CD4-positive, alpha-beta T cell (primary cell): ENCODE measurements at regions not wholly inside any gene's neighbourhood (a gene's known extent, or its start where the extent isn't known, plus 50 kb on each side); places are given as distances from the start of the nearest gene placed in this dataset.

ENCODE experiments used
- ATAC-seq: fragments of 200-7000 bp; cut with Tn5 transposase; one replicate; pipeline ENCODE4 v1.10.0; 2022; ENCODE audit warnings: mild to moderate bottlenecking; ENCODE audit not compliant: poor library complexity
- CTCF ChIA-PET: fragments of 350-600 bp; sonication (Branson Sonifier 250); formaldehyde crosslinking; loops from one replicate; lab custom pipeline; 2021; ENCODE audit warnings: antibody characterized with exemption, inconsistent platforms; lab: Charles Lee
- POLR2A ChIA-PET: fragments of 350-600 bp; sonication (Branson Sonifier 250); formaldehyde crosslinking; loops from one replicate; lab custom pipeline; 2021; ENCODE audit warnings: antibody characterized with exemption, inconsistent platforms; lab: Charles Lee
- DNase-seq, 14 experiments: peaks; one replicate each; pipeline ENCODE4 v3.0.0-alpha.2; 2013 to 2020; ENCODE audit warnings: mixed read lengths in 2 of 14
- H3K27ac ChIP-seq, 2 donors: one replicate each; pipeline versions ENCODE4 v1.5.1 to v1.7.0; 2013; ENCODE audit warnings: low read length in 2 of 2, low read depth in 1 of 2, mild to moderate bottlenecking in 1 of 2
- H3K27me3 ChIP-seq, 2 experiments: 1 replicate in 1 of 2; 2 replicates in 1 of 2; pipeline versions ENCODE4 v1.6.1 to v1.7.0; 2013; ENCODE audit warnings: low read length in 2 of 2, control low read depth in 1 of 2, mild to moderate bottlenecking in 1 of 2, moderate library complexity in 1 of 2; ENCODE audit not compliant: insufficient read depth in 2 of 2, control insufficient read depth in 1 of 2
- H3K36me3 ChIP-seq: one replicate; pipeline ENCODE4 v1.6.1; 2013; ENCODE audit warnings: low read length, control low read depth; ENCODE audit not compliant: insufficient read depth
- H3K4me1 ChIP-seq: one replicate; pipeline ENCODE4 v1.6.1; 2013; ENCODE audit warnings: low read length, control low read depth; ENCODE audit not compliant: insufficient read depth
- H3K4me3 ChIP-seq: one replicate; pipeline ENCODE4 v1.5.1; 2013; ENCODE audit warnings: mild to moderate bottlenecking, low read length, moderate library complexity
- H3K9me3 ChIP-seq, 2 experiments: 1 replicate in 1 of 2; 2 replicates in 1 of 2; pipeline versions ENCODE4 v1.6.1 to v1.7.0; 2013; ENCODE audit warnings: low read length in 2 of 2, mild to moderate bottlenecking in 2 of 2, control low read depth in 1 of 2, moderate library complexity in 1 of 2; ENCODE audit not compliant: control insufficient read depth in 1 of 2, insufficient read depth in 1 of 2
- H3K27ac Mint-ChIP-seq: one replicate; pipeline ENCODE4 v1.8.0; 2020; ENCODE audit warnings: mixed read lengths
- H3K27me3 Mint-ChIP-seq: one replicate; pipeline ENCODE4 v1.8.0; 2021; ENCODE audit warnings: mixed read lengths
- H3K36me3 Mint-ChIP-seq: one replicate; pipeline ENCODE4 v1.8.0; 2021; ENCODE audit warnings: low read depth, mixed read lengths
- H3K4me1 Mint-ChIP-seq: one replicate; pipeline ENCODE4 v1.8.0; 2021; ENCODE audit warnings: low read depth, mixed read lengths
- H3K4me3 Mint-ChIP-seq: one replicate; pipeline ENCODE4 v1.8.0; 2020; ENCODE audit warnings: mild to moderate bottlenecking, mixed read lengths
- H3K9me3 Mint-ChIP-seq: one replicate; pipeline ENCODE4 v1.8.0; 2020; ENCODE audit warnings: mixed read lengths
- intact Hi-C, 2 experiments: fragments of 100-400 bp; cut with DNase I in 1 of 2; cut with micrococcal nuclease in 1 of 2; formaldehyde crosslinking; loops; one replicate each; pipeline versions ENCODE4 v1.15.1 to v1.9.0; 2023 to 2025; cut with DNase I, micrococcal nuclease
- TF ChIP-seq, protein P1 (sequence below): fragments of 200-600 bp; IDR thresholded peaks from one replicate; pipeline ENCODE4 v1.8.0; 2022; ENCODE audit warnings: antibody characterized with exemption, mild to moderate bottlenecking

GRCh38 chr7:118330388-118330787 lies 105.9 kb downstream of the ANKRD7 start:
- H3K27me3 ChIP-seq: no peaks in the 10 kb centered on the region
- no peaks in the 10 kb centered on the region for H3K36me3 Mint-ChIP-seq
- no peak for ATAC-seq

GRCh38 chr7:118346748-118347147 lies 122.2 kb downstream of the ANKRD7 start:
- Histone ChIP-seq H3K36me3 (no peaks in the 10 kb centered on the region), H3K4me1 (no peaks in the 10 kb centered on the region), H3K9me3 (no peaks in the 10 kb centered on the region), H3K27me3 (no peaks in the 10 kb centered on the region), H3K27ac (no peak overlapping the region), H3K4me3 (no peak overlapping the region)
- H3K9me3 Mint-ChIP-seq: no peaks in the 10 kb centered on the region
- CTCF ChIA-PET: no interaction called here
- H3K4me1 Mint-ChIP-seq: no peaks in the 10 kb centered on the region
- TF ChIP-seq, protein P1, sequence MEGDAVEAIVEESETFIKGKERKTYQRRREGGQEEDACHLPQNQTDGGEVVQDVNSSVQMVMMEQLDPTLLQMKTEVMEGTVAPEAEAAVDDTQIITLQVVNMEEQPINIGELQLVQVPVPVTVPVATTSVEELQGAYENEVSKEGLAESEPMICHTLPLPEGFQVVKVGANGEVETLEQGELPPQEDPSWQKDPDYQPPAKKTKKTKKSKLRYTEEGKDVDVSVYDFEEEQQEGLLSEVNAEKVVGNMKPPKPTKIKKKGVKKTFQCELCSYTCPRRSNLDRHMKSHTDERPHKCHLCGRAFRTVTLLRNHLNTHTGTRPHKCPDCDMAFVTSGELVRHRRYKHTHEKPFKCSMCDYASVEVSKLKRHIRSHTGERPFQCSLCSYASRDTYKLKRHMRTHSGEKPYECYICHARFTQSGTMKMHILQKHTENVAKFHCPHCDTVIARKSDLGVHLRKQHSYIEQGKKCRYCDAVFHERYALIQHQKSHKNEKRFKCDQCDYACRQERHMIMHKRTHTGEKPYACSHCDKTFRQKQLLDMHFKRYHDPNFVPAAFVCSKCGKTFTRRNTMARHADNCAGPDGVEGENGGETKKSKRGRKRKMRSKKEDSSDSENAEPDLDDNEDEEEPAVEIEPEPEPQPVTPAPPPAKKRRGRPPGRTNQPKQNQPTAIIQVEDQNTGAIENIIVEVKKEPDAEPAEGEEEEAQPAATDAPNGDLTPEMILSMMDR: no peak
- no peak overlapping the region for H3K27ac Mint-ChIP-seq
- no peaks in the 10 kb centered on the region for H3K36me3 Mint-ChIP-seq
- DNase-seq: no peak
- intact Hi-C loops: no loop called here
- no peaks in the 10 kb centered on the region for H3K27me3 Mint-ChIP-seq
- POLR2A ChIA-PET: no interaction called here
- H3K4me3 Mint-ChIP-seq: no peak overlapping the region
- ATAC-seq: no peak

More at GRCh38 chr7:118330388-118330787, 105.9 kb downstream of the ANKRD7 start:
- no peak overlapping the region for H3K27ac ChIP-seq
- no peak overlapping the region for H3K4me3 Mint-ChIP-seq
- H3K4me3 ChIP-seq: no peak overlapping the region
- ChIA-PET CTCF (no interaction called here), POLR2A (no interaction called here)
- no peaks in the 10 kb centered on the region for H3K9me3 Mint-ChIP-seq
- H3K4me1 ChIP-seq: no peaks in the 10 kb centered on the region
- no peaks in the 10 kb centered on the region for H3K36me3 ChIP-seq
- H3K4me1 Mint-ChIP-seq: no peaks in the 10 kb centered on the region
- intact Hi-C loops: no loop called here
- TF ChIP-seq, protein P1: no peak
- H3K9me3 ChIP-seq: no peaks in the 10 kb centered on the region
- no peak overlapping the region for H3K27ac Mint-ChIP-seq
- DNase-seq: no peak
- H3K27me3 Mint-ChIP-seq: peaks cover 4% of the 10 kb centered on the region

- intact Hi-C loops: no loop called here
- Histone ChIP-seq H3K4me1 (no peaks in the 10 kb centered on the region), H3K36me3 (no peaks in the 10 kb centered on the region), H3K27me3 (no peaks in the 10 kb centered on the region), H3K27ac (no peak overlapping the region), H3K4me3 (no peak overlapping the region), H3K9me3 (no peaks in the 10 kb centered on the region)
- Mint-ChIP-seq H3K27me3 (no peaks in the 10 kb centered on the region), H3K4me3 (no peak overlapping the region), H3K4me1 (no peaks in the 10 kb centered on the region), H3K27ac (no peak overlapping the region), H3K36me3 (no peaks in the 10 kb centered on the region), H3K9me3 (no peaks in the 10 kb centered on the region)
- ATAC-seq: no peak
- ChIA-PET CTCF (no interaction called here), POLR2A (no interaction called here)
- TF ChIP-seq, protein P1: no peak
- no peak for DNase-seq
These were observed 125.1 kb downstream of the ANKRD7 start for GRCh38 chr7:118349604-118350003.
